ENCODE measurements at regions not wholly inside any gene's neighbourhood (a gene's known extent, or its start where the extent isn't known, plus 50 kb on each side); places are given as distances from the start of the nearest gene placed in this dataset.

DNA sequence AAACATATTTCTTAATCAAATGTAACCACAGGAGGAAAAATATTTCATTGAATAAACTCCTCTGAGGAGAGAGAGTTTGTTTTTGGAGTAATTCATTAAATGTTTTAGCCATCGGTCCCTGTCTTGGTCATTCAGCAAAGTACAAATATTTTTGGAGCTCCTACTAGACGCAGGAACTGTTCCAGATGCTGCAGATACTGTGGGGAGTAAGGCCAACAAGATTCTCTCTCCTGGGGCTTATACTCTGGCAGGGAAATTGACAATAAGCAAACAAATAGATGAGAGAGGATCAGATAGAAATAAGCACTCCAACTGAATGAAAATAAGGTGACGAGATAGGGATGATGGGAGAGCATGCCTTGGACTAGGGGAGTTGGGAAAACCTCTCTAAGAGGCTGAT, 264.1 kb downstream of the TTC8 start:
- Histone ChIP-seq H3K27me3 (ENCODE audit: control insufficient read depth in 1 of 2, insufficient read depth in 2 of 2, low read length in 2 of 2) (no peaks in the 10 kb centered on the region), H3K9me3 (ENCODE audit: control insufficient read depth in 1 of 2, insufficient read depth in 1 of 2, low read length in 2 of 2) (no peaks in the 10 kb centered on the region), H3K27ac (ENCODE audit: low read depth in 1 of 2, low read length in 2 of 2) (no peak overlapping the region), H3K4me3 (ENCODE audit: low read length) (no peak overlapping the region), H3K4me1 (ENCODE audit: insufficient read depth, low read length) (no peaks in the 10 kb centered on the region), H3K36me3 (ENCODE audit: insufficient read depth, low read length) (no peaks in the 10 kb centered on the region)
- Mint-ChIP-seq H3K4me3 (no peak overlapping the region), H3K4me1 (ENCODE audit: low read depth) (no peaks in the 10 kb centered on the region), H3K27ac (no peak overlapping the region), H3K27me3 (no peaks in the 10 kb centered on the region), H3K9me3 (no peaks in the 10 kb centered on the region), H3K36me3 (ENCODE audit: low read depth) (no peaks in the 10 kb centered on the region)
- POLR2A ChIA-PET = no interaction called here
- no peak for DNase-seq
- no peak for ATAC-seq (ENCODE audit: poor library complexity)
- TF ChIP-seq, protein P1, sequence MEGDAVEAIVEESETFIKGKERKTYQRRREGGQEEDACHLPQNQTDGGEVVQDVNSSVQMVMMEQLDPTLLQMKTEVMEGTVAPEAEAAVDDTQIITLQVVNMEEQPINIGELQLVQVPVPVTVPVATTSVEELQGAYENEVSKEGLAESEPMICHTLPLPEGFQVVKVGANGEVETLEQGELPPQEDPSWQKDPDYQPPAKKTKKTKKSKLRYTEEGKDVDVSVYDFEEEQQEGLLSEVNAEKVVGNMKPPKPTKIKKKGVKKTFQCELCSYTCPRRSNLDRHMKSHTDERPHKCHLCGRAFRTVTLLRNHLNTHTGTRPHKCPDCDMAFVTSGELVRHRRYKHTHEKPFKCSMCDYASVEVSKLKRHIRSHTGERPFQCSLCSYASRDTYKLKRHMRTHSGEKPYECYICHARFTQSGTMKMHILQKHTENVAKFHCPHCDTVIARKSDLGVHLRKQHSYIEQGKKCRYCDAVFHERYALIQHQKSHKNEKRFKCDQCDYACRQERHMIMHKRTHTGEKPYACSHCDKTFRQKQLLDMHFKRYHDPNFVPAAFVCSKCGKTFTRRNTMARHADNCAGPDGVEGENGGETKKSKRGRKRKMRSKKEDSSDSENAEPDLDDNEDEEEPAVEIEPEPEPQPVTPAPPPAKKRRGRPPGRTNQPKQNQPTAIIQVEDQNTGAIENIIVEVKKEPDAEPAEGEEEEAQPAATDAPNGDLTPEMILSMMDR (IDR thresholded peaks at IDR 0.05) = no peak
- intact Hi-C loops (cut with DNase I, micrococcal nuclease) = no loop called here
- CTCF ChIA-PET = no interaction called here

DNA sequence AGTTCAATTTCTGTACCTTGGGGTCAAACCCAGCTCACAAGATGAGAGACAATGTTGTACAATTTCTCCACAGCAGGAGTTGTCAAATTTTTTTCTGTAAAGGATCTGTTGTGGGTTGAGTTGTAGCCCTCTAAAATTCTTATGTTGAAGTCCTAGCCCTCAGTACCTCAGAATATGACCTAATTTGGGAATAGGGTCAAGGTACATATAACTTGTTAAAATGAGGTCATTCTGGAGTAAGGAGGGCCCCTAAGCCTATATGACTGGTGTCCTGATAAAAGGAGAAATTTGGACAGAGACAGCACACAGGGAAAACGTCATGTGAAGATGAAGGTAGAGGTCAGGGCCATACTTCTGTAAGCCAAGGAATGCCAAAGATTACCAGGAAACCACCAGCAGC, 264.9 kb downstream of the TTC8 start:
- Mint-ChIP-seq H3K4me1 (ENCODE audit: low read depth) (no peaks in the 10 kb centered on the region), H3K27ac (no peak overlapping the region), H3K9me3 (no peaks in the 10 kb centered on the region), H3K36me3 (ENCODE audit: low read depth) (no peaks in the 10 kb centered on the region), H3K4me3 (no peak overlapping the region), H3K27me3 (no peaks in the 10 kb centered on the region)
- H3K27me3 ChIP-seq (ENCODE audit: control insufficient read depth in 1 of 2, insufficient read depth in 2 of 2, low read length in 2 of 2) = no peaks in the 10 kb centered on the region
- CTCF ChIA-PET = no interaction called here
- H3K4me1 ChIP-seq (ENCODE audit: insufficient read depth, low read length) = no peaks in the 10 kb centered on the region
- no peak overlapping the region for H3K27ac ChIP-seq (ENCODE audit: low read depth in 1 of 2, low read length in 2 of 2)
- TF ChIP-seq, protein P1 (IDR thresholded peaks at IDR 0.05) = no peak
- no peak overlapping the region for H3K4me3 ChIP-seq (ENCODE audit: low read length)
- no peaks in the 10 kb centered on the region for H3K9me3 ChIP-seq (ENCODE audit: control insufficient read depth in 1 of 2, insufficient read depth in 1 of 2, low read length in 2 of 2)
- no peaks in the 10 kb centered on the region for H3K36me3 ChIP-seq (ENCODE audit: insufficient read depth, low read length)
- ATAC-seq (ENCODE audit: poor library complexity) (no peak), DNase-seq (no peak)
- POLR2A ChIA-PET = no interaction called here
- intact Hi-C loops (cut with DNase I, micrococcal nuclease) = no loop called here

DNA sequence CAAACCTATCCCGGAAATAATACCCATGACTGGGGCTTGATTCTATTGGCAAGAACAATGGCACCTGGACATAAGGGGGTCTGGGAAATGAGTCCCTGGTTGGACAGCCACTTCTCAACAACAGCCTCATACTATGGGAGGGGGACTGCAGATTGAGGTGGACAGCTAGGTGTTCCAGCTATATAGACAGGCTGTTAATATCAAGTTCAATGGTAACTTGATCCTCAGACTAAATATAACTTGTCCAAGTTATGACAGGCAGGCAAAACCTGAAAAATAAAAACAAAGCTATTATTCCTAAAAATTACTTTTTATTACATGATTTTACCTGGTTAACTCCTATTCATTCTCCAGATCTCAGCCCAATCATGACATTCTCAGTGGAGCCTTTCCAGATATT, 267.3 kb downstream of the TTC8 start:
- ATAC-seq (ENCODE audit: poor library complexity) = no peak
- Mint-ChIP-seq H3K4me3 (no peak overlapping the region), H3K27me3 (no peaks in the 10 kb centered on the region), H3K4me1 (ENCODE audit: low read depth) (no peaks in the 10 kb centered on the region), H3K36me3 (ENCODE audit: low read depth) (no peaks in the 10 kb centered on the region), H3K9me3 (no peaks in the 10 kb centered on the region), H3K27ac (no peak overlapping the region)
- Histone ChIP-seq H3K9me3 (ENCODE audit: control insufficient read depth in 1 of 2, insufficient read depth in 1 of 2, low read length in 2 of 2) (no peaks in the 10 kb centered on the region), H3K27ac (ENCODE audit: low read depth in 1 of 2, low read length in 2 of 2) (no peak overlapping the region), H3K4me1 (ENCODE audit: insufficient read depth, low read length) (no peaks in the 10 kb centered on the region), H3K27me3 (ENCODE audit: control insufficient read depth in 1 of 2, insufficient read depth in 2 of 2, low read length in 2 of 2) (no peaks in the 10 kb centered on the region), H3K36me3 (ENCODE audit: insufficient read depth, low read length) (no peaks in the 10 kb centered on the region), H3K4me3 (ENCODE audit: low read length) (no peak overlapping the region)
- ChIA-PET CTCF (no interaction called here), POLR2A (no interaction called here)
- intact Hi-C loops (cut with DNase I, micrococcal nuclease) = no loop called here
- TF ChIP-seq, protein P1 (IDR thresholded peaks at IDR 0.05) = no peak
- no peak for DNase-seq

Data from CD4-positive, alpha-beta T cell (primary cell).